OCI-LY1 (cell line): ENCODE measurements at regions not wholly inside any gene's neighbourhood (a gene's known extent, or its start where the extent isn't known, plus 50 kb on each side); places are given as distances from the start of the nearest gene placed in this dataset.

Experiments
- CTCF ChIP-seq: fragments of 200-600 bp; sonication (generic), shearing (Covaris generic); IDR thresholded peaks from 2 replicates; pipeline ENCODE4 v1.5.1; 2017; ENCODE audit warnings: mild to moderate bottlenecking, antibody characterized with exemption, low read length, moderate library complexity, mixed read lengths
- EZH2 ChIP-seq: fragments of 200-600 bp; sonication (generic), shearing (Covaris generic); IDR thresholded peaks from 2 replicates; pipeline ENCODE4 v1.8.0; 2017; ENCODE audit warnings: borderline replicate concordance, mixed run types, mild to moderate bottlenecking, antibody characterized with exemption, low read length, moderate library complexity, mixed read lengths

- TF ChIP-seq CTCF: no peak
- no peak for TF ChIP-seq EZH2
These were observed 164.1 kb downstream of the GASK1B start for GRCh38 chr4:158008551-158009218.
